HG02798 (cell line): ENCODE measurements at regions not wholly inside any gene's neighbourhood (a gene's known extent, or its start where the extent isn't known, plus 50 kb on each side); places are given as distances from the start of the nearest gene placed in this dataset.

Experiments
- ATAC-seq: cut with Tn5 transposase; IDR thresholded peaks from one replicate; pipeline ENCODE4 v1.9.1; 2021; ENCODE audit warnings: mild to moderate bottlenecking; ENCODE audit not compliant: unreplicated experiment, poor library complexity

DNA sequence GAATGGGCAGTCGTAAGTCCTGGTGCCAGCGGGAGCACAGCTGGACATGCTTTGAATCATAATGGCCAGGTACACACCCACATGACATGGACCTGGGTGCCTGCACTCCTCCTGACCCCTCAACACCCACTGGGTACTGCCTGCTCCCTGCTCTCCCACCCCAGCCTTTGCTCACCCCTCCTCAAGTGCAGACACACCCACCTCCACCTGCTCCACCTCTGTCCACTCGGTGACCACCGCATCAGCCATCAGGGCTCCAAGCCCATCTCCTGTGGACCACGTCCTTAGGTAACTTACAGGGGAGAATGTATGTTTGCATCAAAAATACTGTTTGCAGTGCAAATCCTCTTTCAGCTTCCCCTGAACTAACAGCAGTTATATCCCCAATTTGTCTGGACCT is 214.6 kb downstream of the BRD1 start:
- no peak for ATAC-seq

DNA sequence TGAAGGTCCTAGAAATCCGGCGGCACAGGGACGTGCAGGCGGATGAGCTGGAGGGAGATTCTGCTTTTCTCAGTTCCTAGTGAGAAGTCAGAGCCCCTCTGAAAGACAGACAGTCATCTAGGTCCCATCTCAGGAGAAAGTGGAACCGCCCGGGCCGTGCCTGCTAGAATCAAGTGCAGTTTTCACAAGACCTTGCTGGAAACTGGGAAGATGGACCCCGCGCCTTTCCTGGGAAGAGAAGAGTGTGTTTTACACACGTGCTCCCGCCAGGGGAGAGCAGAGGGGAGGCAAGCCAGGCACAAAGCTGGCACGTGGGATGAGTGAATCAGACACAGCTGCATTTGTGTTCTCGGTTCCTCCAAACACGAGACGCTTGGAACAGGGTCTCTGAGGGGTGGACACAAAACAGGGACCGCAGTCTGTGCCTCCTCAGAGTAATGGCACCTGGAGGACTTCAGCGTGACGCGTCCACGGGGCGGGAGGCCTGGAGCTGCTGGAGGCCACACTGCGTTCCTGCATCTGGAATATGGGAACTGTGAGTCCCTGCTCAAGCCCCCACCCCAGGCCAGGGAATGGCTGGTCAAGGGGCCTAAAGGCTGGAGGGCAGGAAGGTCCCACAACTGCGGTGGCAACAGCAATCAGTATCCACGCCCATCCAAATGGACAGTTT is 218.3 kb downstream of the BRD1 start:
- ATAC-seq = no peak

DNA sequence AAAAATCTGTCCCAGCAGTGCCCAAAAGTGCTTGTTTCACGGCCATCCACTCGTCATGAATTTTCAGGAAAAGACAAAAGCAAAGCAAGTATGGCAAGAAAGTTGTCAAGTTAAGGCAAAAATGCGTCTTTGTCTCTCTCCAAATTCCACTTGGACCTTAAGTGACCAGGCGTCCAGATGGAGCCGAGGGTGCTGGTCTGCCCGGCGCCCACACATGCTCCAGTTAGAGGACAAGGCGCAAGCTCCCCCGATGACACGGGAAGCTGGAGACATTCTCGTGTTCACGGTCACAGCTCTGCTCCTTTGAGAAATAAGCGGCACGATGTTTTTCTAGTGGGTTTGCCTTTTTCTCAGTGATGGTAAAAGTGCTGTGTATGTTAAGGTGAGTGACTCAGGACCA is 219.0 kb downstream of the BRD1 start:
- ATAC-seq = no peak

DNA sequence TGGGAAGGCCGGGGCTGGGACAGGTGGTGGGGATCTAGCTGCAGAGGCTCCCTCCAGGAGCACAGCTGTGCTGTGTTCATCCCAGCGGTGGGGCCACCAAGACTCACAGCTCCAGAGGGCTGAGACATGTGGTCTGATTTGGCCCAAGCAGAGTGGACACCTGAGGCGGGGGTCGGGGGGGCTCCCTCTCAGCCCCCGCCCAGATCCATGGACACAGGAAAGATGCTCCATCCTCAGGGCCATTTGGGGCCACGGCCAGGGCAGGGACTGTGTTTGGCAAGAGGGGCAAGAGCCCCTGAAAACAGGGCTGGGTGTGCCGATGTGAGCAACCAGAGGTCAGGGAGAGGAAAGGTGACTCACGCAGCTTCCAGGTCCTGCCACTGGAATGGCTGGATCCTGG is 219.4 kb downstream of the BRD1 start:
- no peak for ATAC-seq

DNA sequence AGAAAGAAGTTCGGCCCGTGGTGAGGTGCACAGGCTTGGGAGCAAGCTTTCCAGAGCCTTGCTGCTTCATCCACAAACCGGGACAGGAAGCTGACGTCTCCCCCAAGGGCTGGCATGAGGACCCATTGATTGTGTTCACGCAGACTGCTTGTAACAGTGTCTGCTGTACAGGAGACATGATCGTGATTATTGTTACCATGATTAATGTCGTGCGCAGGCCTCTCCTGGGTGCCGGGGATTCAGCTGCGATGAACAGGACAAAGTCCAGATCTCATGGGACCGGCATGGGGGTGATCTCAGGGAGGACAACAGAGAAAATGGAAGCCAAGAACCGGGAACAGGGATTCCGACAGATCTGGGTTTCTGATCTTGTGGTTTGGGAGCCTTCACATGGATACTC is 219.9 kb downstream of the BRD1 start:
- no peak for ATAC-seq

DNA sequence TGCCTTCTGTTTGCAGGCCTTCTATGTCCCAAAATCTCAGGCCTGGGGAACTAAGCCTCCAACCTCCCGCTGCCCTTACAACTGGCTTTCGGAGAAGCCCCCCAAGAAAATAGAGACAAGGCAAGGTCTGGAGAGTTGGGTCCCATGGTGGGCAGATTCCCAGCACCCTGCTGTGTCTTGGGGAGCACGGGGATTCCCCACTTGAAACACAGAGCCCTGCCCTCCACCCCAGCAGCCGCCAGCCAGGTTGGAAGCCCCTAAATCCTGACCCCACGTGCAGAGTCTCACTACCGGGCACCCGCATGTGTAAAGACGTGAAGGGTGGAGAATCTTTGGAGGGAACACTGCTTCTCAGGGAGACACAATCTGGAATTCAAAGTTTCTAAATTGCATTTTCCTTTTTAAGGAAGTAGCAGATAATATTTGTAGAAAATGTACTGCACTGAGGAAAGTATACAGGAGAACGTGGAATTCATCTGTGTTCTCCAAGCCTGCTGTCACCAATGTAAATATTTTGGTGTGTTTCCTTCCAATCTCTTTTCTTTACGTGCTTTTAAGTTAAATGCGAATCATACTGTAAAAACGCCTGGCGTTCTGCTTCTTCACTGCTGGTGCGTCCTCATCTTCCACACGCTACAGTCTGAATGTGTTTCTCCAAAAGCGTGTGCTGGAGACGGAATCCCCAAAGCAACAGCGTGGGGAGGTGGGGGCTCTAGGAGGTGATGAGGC is 220.9 kb downstream of the BRD1 start:
- ATAC-seq = no peak

DNA sequence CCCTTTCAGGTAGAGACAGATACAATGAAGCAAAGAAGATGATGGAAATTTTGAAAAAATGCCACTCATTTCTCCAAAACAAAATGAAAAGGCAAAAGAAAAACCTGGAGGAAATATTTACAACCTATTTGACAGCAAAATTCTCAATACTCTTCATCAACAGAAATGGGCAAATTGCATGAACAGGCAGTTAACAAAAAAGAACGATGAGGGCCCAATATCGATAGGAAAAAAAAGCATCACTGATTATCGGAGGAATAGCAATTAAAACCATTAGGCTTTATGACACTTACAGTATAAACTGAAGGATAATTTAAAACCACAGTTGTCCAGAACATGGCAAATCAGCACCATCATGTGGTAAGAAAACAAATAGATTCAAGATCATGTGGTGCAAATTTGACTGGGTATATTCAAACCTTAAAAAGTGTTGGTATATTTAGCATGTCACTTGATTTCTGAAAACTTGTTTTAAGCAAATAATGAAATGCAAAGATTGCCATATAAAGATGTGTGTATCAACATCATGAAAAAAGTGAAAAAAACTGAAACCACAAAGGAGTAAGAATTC is 222.9 kb downstream of the BRD1 start:
- ATAC-seq = no peak

DNA sequence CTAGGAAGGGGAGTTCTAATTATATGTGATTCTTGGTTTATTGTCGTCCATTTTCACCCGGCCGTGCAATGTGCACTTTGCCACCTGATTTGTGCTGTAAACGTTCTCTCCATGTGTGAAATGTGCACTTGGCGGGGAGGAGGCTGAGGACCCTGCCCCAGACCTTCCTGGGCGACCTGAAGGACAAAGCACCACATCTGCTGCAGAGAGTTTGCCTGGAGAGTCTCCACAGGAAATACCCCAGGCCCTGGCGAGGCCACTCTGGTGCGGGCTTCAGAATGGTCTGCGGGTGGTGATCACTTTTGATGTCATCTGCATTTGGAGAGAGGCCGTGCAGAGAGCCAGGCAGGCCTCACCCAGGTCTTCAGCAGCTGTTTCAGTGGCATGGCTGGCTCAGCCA is 224.7 kb downstream of the BRD1 start:
- ATAC-seq = no peak

DNA sequence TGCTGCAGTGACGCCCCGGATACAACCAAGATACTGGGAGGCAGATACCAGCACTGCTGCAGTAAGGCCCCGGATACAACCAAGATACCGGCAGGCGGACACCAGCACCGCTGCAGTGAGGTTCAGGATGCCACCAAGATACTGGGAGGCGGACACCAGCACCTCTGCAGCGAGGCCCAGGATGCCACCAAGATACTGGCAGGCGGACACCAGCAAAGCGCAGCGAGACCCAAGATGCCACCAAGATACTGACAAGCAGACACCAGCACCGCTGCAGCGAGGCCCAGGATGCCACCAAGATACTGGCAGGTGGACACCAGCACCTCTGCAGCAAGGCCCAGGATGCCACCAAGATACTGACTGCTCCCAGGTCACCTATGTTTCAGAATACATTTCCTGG is 225.2 kb downstream of the BRD1 start:
- ATAC-seq = no peak

DNA sequence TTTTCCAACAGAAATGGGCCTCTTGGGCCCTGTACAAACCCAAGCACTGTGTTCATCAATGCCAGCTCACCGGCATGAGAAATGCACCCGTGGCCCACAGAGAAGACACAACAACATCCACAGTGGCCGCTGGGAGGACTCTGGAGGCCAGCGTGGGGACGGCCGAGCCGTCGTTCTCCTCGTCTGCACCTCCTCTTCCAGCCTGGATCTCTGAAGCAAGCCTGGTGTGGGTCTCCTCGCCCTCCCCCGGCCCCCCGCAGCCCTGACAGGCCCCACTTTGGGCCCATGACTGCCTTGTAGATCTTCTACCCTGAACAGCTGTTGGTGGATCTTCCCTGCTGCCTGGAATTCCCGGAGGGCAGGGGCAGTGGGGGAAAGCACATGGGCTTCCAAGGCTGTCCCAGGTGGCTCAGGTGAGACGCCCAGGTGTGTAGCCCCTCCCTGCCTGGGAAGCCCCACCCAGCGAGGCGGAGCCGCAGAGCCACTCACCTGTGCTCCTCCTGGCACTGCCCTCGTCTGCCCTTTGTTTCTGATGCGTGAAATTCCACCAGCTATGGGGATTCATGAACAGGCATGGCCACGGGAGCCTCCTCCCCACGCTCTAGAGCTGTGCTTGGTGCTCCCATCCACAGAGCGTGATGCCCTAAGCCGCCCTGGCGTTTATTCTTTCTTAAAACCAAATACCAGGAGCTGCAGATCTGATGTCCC is 225.9 kb downstream of the BRD1 start:
- ATAC-seq = no peak

DNA sequence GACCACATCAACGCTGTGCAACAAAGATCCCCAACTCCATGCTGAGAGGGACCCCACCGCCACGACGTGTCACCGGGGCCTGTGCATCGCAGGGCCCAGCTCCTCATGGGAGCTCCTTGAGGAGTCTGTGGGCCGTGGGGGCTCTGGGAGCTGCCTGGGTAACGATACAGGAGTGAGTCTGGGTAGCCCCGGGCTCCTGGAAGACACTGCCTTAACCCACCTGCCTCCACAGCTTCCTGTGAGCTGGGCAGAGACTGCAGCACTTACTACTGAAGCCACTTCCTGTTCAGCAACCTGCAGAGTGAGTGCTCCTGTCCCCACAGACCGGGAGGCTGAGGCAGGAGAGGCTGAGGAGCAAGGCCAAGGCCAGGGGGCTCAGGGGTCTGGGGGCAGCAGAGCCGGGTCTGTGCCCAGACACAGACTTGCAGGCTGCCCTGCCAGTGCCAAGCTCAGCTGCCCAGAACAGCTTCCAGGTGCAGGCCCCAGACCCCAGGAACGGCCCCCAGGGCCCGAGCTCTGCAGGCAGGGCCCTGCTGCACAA is 226.7 kb downstream of the BRD1 start:
- ATAC-seq = no peak

DNA sequence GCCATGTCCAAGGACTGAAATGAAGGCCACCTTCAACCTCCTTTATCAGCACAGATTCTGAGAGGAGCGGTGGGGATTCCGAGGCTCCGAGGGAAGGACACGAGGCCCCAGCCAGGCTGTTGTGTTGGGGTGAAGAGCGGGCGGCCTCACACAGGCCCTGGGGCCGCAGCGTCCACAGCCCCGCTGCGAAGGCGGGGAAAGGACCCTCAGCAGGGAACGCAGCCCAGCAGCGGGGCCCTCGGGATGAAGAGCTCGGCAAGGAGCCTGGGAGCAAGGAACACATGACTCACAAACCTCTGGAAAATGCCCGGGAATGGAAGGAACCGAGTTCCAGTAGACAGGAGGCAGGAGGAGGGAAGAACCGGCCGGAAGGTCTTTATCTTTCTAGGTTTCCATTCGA is 227.2 kb downstream of the BRD1 start:
- no peak for ATAC-seq

DNA sequence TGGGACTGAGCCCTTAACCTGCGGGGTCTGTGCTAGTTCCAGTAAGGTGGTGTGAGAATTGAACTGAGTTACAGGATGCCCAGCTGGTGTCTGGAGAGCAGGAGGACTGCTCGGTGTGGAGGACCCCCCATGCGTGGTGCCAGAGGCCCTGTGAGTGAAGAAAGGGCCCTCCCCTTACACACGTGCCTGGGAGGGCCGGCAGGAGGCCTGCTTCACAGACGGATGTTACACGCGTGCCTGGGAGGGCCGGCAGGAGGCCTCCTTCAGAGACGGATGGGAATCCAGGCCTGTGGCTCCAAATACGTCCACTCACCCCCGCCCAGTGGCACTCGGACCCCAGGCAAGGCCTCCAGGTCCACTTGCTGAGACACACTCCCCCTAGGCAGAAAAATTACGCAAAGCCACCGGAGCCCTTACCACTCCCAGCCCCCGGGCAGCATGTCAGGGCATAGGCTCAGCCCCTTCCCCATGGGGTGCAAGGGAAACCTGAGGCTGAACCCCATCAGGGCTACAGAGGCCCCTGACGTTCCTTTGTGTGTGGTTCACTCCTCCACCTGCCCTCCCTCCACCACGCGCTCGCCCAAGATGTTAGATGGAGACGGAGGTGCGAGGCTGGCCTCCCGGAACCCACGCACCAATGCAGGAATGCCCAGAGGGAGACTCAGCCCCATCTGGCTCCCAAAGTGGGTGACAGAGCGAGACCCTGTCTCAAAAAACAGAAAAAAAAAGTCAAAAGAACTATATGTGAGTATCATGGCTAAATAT is 227.8 kb downstream of the BRD1 start:
- no peak for ATAC-seq

DNA sequence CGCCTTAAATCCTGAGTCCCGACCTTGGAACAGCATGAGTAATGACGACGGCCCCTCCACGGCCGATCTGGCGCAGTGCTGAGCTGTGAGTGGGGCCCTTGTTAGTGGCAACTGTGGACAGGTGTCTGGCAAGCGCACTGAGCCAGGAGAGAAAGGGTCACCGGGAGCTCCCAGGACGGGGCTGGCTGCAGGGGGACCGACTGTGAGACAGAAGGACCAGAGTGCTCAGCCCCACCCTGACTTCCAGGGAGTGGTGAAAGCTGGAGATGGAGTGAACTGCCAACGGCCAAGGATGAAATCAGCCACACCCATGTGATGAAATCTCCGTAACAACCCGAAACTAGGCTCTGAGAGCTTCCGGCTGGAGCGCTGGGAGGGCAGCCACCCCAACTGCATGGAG is 228.6 kb downstream of the BRD1 start:
- ATAC-seq = no peak

DNA sequence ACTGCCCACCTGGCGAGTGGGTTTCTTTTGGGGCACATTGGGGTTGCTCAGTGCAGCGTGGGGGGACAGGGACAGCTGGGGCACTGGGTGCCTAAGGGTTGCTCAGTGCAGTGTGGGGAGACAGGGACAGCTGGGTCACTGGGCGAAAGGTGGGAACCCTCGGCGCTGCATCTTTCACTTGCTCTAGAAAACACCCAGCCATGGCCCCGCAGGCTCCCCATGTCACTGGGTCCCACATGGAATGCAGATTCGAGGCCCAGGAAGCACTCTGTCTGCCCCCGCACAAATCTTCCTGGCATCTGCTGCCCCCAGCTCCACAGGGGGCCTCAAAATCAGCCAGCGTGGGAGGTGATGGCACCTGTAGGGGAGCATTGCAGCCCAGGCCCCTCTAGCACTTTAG is 229.3 kb downstream of the BRD1 start:
- no peak for ATAC-seq

DNA sequence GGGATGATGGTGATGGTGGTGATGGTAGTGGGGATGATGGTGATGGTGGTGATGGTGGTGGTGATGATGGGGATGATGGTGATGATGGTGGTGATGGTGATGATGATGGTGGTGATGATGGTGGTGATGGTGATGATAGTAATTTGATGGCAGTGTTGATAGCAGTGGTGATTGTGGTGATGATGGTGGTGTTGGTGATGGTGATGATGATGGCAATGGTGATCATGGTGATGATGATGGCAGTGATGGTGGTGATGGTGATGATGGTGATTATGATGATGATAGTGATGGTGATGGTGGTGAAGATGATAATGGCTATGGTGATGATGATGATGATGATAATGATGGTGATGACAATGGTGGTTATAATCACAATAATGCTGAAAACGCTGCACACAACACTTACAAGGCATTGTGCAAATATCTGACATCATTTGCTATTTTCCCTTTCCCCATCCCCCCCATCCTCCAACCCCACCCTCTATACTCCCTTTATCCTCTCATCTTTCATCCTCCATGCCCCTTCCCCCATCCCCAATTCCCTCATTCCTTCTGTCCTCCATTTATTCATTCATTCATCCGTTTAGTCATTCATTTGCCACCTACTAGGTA is 230.1 kb downstream of the BRD1 start:
- ATAC-seq = no peak

DNA sequence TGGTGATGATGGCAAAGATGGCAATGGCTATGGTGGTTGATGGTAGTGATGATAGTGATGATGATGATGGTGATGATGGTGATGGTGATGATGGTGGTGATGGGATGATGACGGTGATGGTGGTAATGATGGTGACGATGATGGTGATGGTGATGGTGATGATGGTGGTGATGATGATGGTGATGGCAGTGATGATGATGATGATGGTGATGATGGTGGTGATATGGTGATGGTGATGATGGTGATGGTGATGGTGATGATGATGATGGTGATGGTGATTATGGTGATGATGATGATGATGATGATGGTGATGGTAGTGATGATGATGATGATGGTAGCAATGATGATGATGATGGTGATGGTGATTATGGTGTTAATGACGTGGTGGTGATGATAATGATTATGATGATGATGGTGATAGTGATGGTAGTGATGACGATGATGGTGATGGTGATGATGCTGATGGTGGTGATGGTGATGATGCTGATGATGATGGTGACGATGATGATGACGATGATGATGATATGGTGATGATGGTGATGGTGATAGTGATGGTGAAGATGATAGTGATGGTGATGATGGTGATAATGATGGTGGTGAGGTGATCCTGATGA is 232.1 kb downstream of the BRD1 start:
- no peak for ATAC-seq

DNA sequence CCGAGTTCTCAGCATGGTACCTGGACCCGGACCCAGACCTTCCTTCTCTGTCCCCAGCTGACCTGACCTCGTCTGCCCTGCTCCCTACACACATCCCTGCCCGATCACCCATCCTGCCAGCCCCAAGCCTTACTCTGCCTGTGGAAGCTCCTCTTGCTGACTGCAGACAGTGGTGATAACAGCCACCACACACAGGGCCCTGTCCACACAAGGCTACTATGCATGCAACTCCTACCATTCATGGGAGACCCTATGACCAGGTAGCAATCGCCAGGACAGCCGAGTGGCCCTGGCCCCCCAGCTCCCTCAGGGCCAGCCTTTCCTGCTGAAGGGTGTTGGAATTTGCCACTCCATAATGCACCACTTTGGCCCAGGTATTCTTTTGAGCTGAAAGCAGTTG is 233.6 kb downstream of the BRD1 start:
- no peak for ATAC-seq

DNA sequence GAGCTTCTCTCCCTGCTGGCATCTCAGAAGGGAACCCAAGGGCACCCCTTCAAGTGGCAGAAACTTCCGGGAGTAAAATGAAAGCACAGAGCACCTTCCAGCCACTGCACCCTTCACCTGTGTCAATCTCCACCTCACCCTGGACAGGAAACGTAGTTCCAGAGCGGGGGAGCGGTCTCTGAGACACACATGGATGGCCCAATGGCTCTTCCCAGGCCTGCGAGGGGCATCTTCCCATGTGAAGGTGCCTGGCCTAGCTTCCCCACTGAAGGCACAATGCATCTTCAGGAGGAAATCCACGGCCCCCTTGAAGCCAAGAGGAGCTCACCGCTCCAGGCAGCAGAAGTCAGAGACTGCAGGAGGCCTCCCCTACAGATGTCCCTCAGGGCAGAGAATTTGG is 234.2 kb downstream of the BRD1 start:
- ATAC-seq = no peak
